H1 (cell line): ENCODE measurements at regions not wholly inside any gene's neighbourhood (a gene's known extent, or its start where the extent isn't known, plus 50 kb on each side); places are given as distances from the start of the nearest gene placed in this dataset.

ENCODE experiments used
- ATF3 ChIP-seq: IDR thresholded peaks from 2 replicates; pipeline ENCODE4 v1.6.1; 2011; ENCODE audit warnings: low read depth, mild to moderate bottlenecking, low read length; ENCODE audit not compliant: insufficient read depth
- CHD2 ChIP-seq: IDR thresholded peaks from 2 replicates; pipeline ENCODE4 v1.6.1; 2012; ENCODE audit warnings: low read length, improper control_type of control experiment
- CTCF ChIP-seq, 3 experiments: IDR thresholded peaks; 1 replicate in 2 of 3; 2 replicates in 1 of 3; pipeline versions ENCODE4 v1.5.1 to v1.6.1; 2011; ENCODE audit warnings: low read length in 3 of 3, mild to moderate bottlenecking in 3 of 3, inconsistent platforms in 2 of 3, low read depth in 1 of 3, moderate library complexity in 1 of 3; ENCODE audit not compliant: insufficient read depth in 1 of 3; ENCODE audit errors: control extremely low read depth in 1 of 3
- EP300 ChIP-seq, 2 experiments: IDR thresholded peaks; 1 replicate in 1 of 2; 2 replicates in 1 of 2; pipeline ENCODE4 v1.6.1; 2011 to 2012; ENCODE audit warnings: low read depth in 2 of 2, low read length in 2 of 2, mild to moderate bottlenecking in 2 of 2, borderline replicate concordance in 1 of 2, inconsistent platforms in 1 of 2, moderate library complexity in 1 of 2
- HDAC2 ChIP-seq, 2 experiments: fragments of 300-600 bp in 1 of 2; sonication (generic) in 1 of 2; IDR thresholded peaks; 2 replicates each; pipeline ENCODE4 v1.6.1; 2011 to 2012; ENCODE audit warnings: low read depth in 2 of 2, low read length in 2 of 2, mild to moderate bottlenecking in 2 of 2, moderate library complexity in 2 of 2, borderline replicate concordance in 1 of 2, inconsistent platforms in 1 of 2
- KDM5A ChIP-seq: fragments of 200-600 bp; IDR thresholded peaks from 2 replicates; pipeline ENCODE4 v1.7.1; 2012; ENCODE audit warnings: mild to moderate bottlenecking, low read length, inconsistent platforms, mixed read lengths
- MAFK ChIP-seq: IDR thresholded peaks from 2 replicates; pipeline ENCODE4 v1.6.1; 2012; ENCODE audit warnings: low read depth, mild to moderate bottlenecking, improper control_type of control experiment, low read length
- POLR2A ChIP-seq, 2 experiments: IDR thresholded peaks; 1 replicate in 1 of 2; 2 replicates in 1 of 2; pipeline ENCODE4 v1.6.1; 2011; ENCODE audit warnings: low read depth in 2 of 2, low read length in 2 of 2, mild to moderate bottlenecking in 2 of 2; ENCODE audit errors: control extremely low read depth in 1 of 2
- POLR2AphosphoS5 ChIP-seq: IDR thresholded peaks from 2 replicates; pipeline ENCODE4 v1.6.1; 2011; ENCODE audit warnings: low read depth, low read length
- SRF ChIP-seq: IDR thresholded peaks from 2 replicates; pipeline ENCODE4 v1.6.1; 2011; ENCODE audit warnings: mild to moderate bottlenecking, low read depth, low read length, moderate library complexity
- SUZ12 ChIP-seq: fragments of 200-600 bp; sonication (generic); IDR thresholded peaks from 2 replicates; pipeline ENCODE4 v1.6.1; 2012; ENCODE audit warnings: mild to moderate bottlenecking, inconsistent platforms, low read length, moderate library complexity, mixed read lengths

DNA sequence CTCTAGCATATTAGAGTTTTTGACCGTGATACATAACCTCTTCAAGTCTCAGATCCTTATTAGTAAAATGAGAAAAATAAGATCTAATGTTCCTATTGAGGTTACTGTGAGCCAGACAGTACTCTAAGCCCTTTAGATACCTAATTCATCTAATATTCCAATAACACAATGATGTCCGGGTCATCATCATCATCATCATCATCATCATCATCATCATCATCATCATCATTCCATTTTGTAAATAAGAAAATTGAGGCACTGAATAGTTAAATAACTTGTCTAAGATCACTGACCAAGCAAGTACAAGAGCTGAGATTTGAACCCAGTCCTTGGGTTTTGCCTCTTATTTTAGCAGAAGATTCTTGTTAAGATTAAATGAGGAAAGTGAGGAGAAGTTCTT is 643.0 kb downstream of the HDGFL1 start:
- TF ChIP-seq POLR2A (IDR thresholded peaks at IDR 0.05; ENCODE audit: control extremely low read depth in 1 of 2, low read depth in 2 of 2, low read length in 2 of 2) (no peak), CTCF (IDR thresholded peaks at IDR 0.05; ENCODE audit: control extremely low read depth in 1 of 3, insufficient read depth in 1 of 3, low read depth in 1 of 3, low read length in 3 of 3) (no peak), KDM5A (no peak), SRF (no peak), POLR2AphosphoS5 (no peak), CHD2 (no peak), HDAC2 (IDR thresholded peaks at IDR 0.05; ENCODE audit: borderline replicate concordance in 1 of 2, low read depth in 2 of 2, low read length in 2 of 2) (no peak), SUZ12 (no peak), ATF3 (no peak), MAFK (no peak), EP300 (IDR thresholded peaks at IDR 0.05; ENCODE audit: borderline replicate concordance in 1 of 2, low read depth in 2 of 2, low read length in 2 of 2) (no peak)
